ENCODE measurements at regions not wholly inside any gene's neighbourhood (a gene's known extent, or its start where the extent isn't known, plus 50 kb on each side); places are given as distances from the start of the nearest gene placed in this dataset.

GRCh38 chr9:13597427-13597826, 317.9 kb upstream of the MPDZ start:
- dilution Hi-C loops (cut with MboI; ENCODE audit: extremely low pct_ligation_motif_present, low sequenced_read_pairs) = no loop called here
- H3K4me3 ChIP-seq (ENCODE audit: control insufficient read depth in 2 of 3, extremely low read depth in 1 of 3, insufficient read depth in 2 of 3, low read depth in 1 of 3, low read length in 3 of 3) = no peak overlapping the region

DNA sequence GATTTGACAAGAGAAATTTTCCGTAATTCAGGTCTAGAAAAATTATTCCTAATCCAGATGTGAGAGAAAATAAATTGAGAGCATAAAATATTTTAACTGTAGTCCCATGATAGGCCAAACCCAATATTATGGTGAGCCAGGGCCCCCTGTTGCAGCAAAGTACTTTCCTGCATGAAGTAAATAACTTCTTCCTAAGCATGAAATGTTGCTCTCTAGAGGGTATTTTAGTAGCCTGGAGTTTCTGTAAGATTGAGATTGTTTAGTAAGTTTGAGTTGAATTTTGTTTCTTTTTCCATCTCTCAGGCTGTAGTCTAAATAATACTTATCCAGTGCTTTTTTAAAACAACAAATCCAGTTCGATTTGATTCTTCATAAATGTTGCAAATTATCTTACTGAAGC, 317.5 kb upstream of the MPDZ start:
- no peak overlapping the region for H3K9ac ChIP-seq (ENCODE audit: control insufficient read depth, extremely low read depth, insufficient read depth, low read length)
- no peak for DNase-seq (ENCODE audit: low read depth, low spot score)
- dilution Hi-C loops (cut with MboI; ENCODE audit: extremely low pct_ligation_motif_present, low sequenced_read_pairs) = no loop called here

More at GRCh38 chr9:13597427-13597826, 317.9 kb upstream of the MPDZ start:
- Histone ChIP-seq H4K20me1 (ENCODE audit: control insufficient read depth, extremely low read depth, insufficient read depth, low read length) (no peaks in the 10 kb centered on the region), H2AFZ (ENCODE audit: control insufficient read depth, low read length) (no peak overlapping the region), H3K4me1 (ENCODE audit: control insufficient read depth, extremely low read depth, insufficient read depth, low read length) (no peaks in the 10 kb centered on the region), H3K27ac (ENCODE audit: control insufficient read depth, insufficient read depth, low read length) (no peak overlapping the region), H3K36me3 (ENCODE audit: control insufficient read depth in 2 of 2, extremely low read depth in 1 of 2, insufficient read depth in 2 of 2, low read length in 2 of 2) (no peaks in the 10 kb centered on the region), H3K79me2 (ENCODE audit: control insufficient read depth, insufficient read depth, low read length) (no peaks in the 10 kb centered on the region), H3K9ac (ENCODE audit: control insufficient read depth, extremely low read depth, insufficient read depth, low read length) (no peak overlapping the region), H3K4me2 (ENCODE audit: control insufficient read depth, extremely low read depth, insufficient read depth, low read depth, low read length) (no peak overlapping the region), H3K27me3 (ENCODE audit: control insufficient read depth, extremely low read depth, insufficient read depth, low read length) (no peaks in the 10 kb centered on the region), H3K9me1 (ENCODE audit: control insufficient read depth, extremely low read depth, insufficient read depth, low read length) (no peaks in the 10 kb centered on the region), H3K9me3 (ENCODE audit: control insufficient read depth, low read depth, low read length) (no peaks in the 10 kb centered on the region)
- FAIRE-seq (no peak), DNase-seq (ENCODE audit: low read depth, low spot score) (no peak)
- TF ChIP-seq, protein P1, sequence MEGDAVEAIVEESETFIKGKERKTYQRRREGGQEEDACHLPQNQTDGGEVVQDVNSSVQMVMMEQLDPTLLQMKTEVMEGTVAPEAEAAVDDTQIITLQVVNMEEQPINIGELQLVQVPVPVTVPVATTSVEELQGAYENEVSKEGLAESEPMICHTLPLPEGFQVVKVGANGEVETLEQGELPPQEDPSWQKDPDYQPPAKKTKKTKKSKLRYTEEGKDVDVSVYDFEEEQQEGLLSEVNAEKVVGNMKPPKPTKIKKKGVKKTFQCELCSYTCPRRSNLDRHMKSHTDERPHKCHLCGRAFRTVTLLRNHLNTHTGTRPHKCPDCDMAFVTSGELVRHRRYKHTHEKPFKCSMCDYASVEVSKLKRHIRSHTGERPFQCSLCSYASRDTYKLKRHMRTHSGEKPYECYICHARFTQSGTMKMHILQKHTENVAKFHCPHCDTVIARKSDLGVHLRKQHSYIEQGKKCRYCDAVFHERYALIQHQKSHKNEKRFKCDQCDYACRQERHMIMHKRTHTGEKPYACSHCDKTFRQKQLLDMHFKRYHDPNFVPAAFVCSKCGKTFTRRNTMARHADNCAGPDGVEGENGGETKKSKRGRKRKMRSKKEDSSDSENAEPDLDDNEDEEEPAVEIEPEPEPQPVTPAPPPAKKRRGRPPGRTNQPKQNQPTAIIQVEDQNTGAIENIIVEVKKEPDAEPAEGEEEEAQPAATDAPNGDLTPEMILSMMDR (optimal IDR thresholded peaks at IDR 0.05 in 1 of 3, IDR thresholded peaks at IDR 0.05 in 1 of 3, conservative IDR thresholded peaks at IDR 0.05 in 1 of 3; ENCODE audit: extremely low read depth in 1 of 3, insufficient read depth in 2 of 3, low read length in 3 of 3) = no peak
- TF ChIP-seq EZH2 (IDR thresholded peaks at IDR 0.05; ENCODE audit: low read length) = no peak

More for the DNA sequence above, 317.5 kb upstream of the MPDZ start:
- Histone ChIP-seq H3K4me2 (ENCODE audit: control insufficient read depth, extremely low read depth, insufficient read depth, low read depth, low read length) (no peak overlapping the region), H3K4me3 (ENCODE audit: control insufficient read depth in 2 of 3, extremely low read depth in 1 of 3, insufficient read depth in 2 of 3, low read depth in 1 of 3, low read length in 3 of 3) (no peak overlapping the region), H3K9me1 (ENCODE audit: control insufficient read depth, extremely low read depth, insufficient read depth, low read length) (no peaks in the 10 kb centered on the region), H3K27me3 (ENCODE audit: control insufficient read depth, extremely low read depth, insufficient read depth, low read length) (no peaks in the 10 kb centered on the region), H3K27ac (ENCODE audit: control insufficient read depth, insufficient read depth, low read length) (no peak overlapping the region), H3K36me3 (ENCODE audit: control insufficient read depth in 2 of 2, extremely low read depth in 1 of 2, insufficient read depth in 2 of 2, low read length in 2 of 2) (no peaks in the 10 kb centered on the region), H2AFZ (ENCODE audit: control insufficient read depth, low read length) (no peak overlapping the region), H4K20me1 (ENCODE audit: control insufficient read depth, extremely low read depth, insufficient read depth, low read length) (no peaks in the 10 kb centered on the region), H3K79me2 (ENCODE audit: control insufficient read depth, insufficient read depth, low read length) (no peaks in the 10 kb centered on the region), H3K4me1 (ENCODE audit: control insufficient read depth, extremely low read depth, insufficient read depth, low read length) (no peaks in the 10 kb centered on the region), H3K9me3 (ENCODE audit: control insufficient read depth, low read depth, low read length) (no peaks in the 10 kb centered on the region)
- no peak for FAIRE-seq
- TF ChIP-seq, protein P1 (optimal IDR thresholded peaks at IDR 0.05 in 1 of 3, IDR thresholded peaks at IDR 0.05 in 1 of 3, conservative IDR thresholded peaks at IDR 0.05 in 1 of 3; ENCODE audit: extremely low read depth in 1 of 3, insufficient read depth in 2 of 3, low read length in 3 of 3) = no peak
- no peak for TF ChIP-seq EZH2 (IDR thresholded peaks at IDR 0.05; ENCODE audit: low read length)

Measured in keratinocyte (primary cell).